EH (cell line): ENCODE measurements at regions not wholly inside any gene's neighbourhood (a gene's known extent, or its start where the extent isn't known, plus 50 kb on each side); places are given as distances from the start of the nearest gene placed in this dataset.

Experiments used
- DNase-seq: peaks from one replicate; pipeline ENCODE4 v3.0.0-alpha.2; 2015; ENCODE audit warnings: low read depth

GRCh38 chr5:2530609-2531008 lies 220.9 kb downstream of the IRX2 start:
- DNase-seq: no peak

- no peak for DNase-seq
Observed at GRCh38 chr5:2529371-2530092, 221.9 kb downstream of the IRX2 start.

- DNase-seq: no peak
Observed at GRCh38 chr5:2525351-2525750, 226.1 kb downstream of the IRX2 start.

GRCh38 chr5:2524620-2525019 lies 226.9 kb downstream of the IRX2 start:
- DNase-seq: no peak

- DNase-seq: no peak
Observed at GRCh38 chr5:2523180-2523579, 228.3 kb downstream of the IRX2 start.

- DNase-seq: no peak
Observed at GRCh38 chr5:2522372-2522771, 229.1 kb downstream of the IRX2 start.

GRCh38 chr5:2519153-2519552 lies 232.3 kb downstream of the IRX2 start:
- no peak for DNase-seq

- DNase-seq: no peak
Observed at GRCh38 chr5:2517451-2517850, 234.0 kb downstream of the IRX2 start.

GRCh38 chr5:2515180-2515764 lies 236.2 kb downstream of the IRX2 start:
- DNase-seq: no peak

- DNase-seq: no peak
Observed at GRCh38 chr5:2514484-2514883, 237.0 kb downstream of the IRX2 start.

- no peak for DNase-seq
Observed at GRCh38 chr5:2511706-2512105, 239.8 kb downstream of the IRX2 start.

GRCh38 chr5:2511126-2511525 lies 240.4 kb downstream of the IRX2 start:
- no peak for DNase-seq

GRCh38 chr5:2509527-2509926 lies 241.9 kb downstream of the IRX2 start:
- no peak for DNase-seq

- DNase-seq: no peak
Observed at GRCh38 chr5:2508514-2508913, 243.0 kb downstream of the IRX2 start.

- DNase-seq: no peak
Observed at GRCh38 chr5:2507611-2508010, 243.9 kb downstream of the IRX2 start.

GRCh38 chr5:2506603-2507002 lies 244.9 kb downstream of the IRX2 start:
- no peak for DNase-seq

GRCh38 chr5:2505217-2505616 lies 246.3 kb downstream of the IRX2 start:
- no peak for DNase-seq

- DNase-seq: no peak
Observed at GRCh38 chr5:2502970-2503594, 248.4 kb downstream of the IRX2 start.

GRCh38 chr5:2499917-2500316 lies 251.6 kb downstream of the IRX2 start:
- DNase-seq: no peak

GRCh38 chr5:2496891-2497290 lies 254.6 kb downstream of the IRX2 start:
- no peak for DNase-seq

- no peak for DNase-seq
Observed at GRCh38 chr5:2496126-2496525, 255.4 kb downstream of the IRX2 start.

- DNase-seq: no peak
Observed at GRCh38 chr5:2493356-2493755, 258.1 kb downstream of the IRX2 start.

- no peak for DNase-seq
Observed at GRCh38 chr5:2492476-2492875, 259.0 kb downstream of the IRX2 start.

GRCh38 chr5:2491846-2492245 lies 259.6 kb downstream of the IRX2 start:
- DNase-seq: no peak
